ENCODE measurements at regions not wholly inside any gene's neighbourhood (a gene's known extent, or its start where the extent isn't known, plus 50 kb on each side); places are given as distances from the start of the nearest gene placed in this dataset.
"Not testable (repeated sequence)": the region's sequence is repeated elsewhere in the genome, so short reads cannot be mapped to it uniquely, and the experiment has no call there.

DNA sequence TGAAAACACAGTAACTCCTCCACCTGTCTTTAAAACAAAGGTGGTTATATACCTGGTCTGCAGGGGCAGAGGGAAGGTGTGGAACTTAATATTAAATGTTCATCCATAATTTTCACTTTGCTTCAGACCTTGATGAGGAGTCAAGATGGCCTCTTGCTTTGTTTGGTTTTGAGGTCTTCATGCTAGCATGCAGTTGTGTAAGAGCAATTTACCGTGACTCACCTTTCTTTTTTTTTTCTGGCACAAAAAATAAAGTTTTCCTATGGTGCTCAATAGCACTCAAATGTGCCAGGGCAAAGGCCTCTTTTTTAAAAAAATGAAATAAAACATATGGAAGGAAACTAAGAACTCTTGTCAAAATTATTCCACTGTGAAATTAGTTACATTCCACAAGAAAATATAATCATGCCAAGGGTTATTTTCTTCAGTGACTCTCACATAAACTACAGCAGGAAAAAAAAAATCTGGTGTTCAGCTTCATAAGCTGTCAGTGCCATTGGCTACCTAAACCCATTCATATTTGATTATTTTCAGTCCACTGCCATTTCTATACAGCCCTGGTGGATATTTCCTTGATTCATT, 128.2 kb downstream of the SLC7A11 start:
- FAIRE-seq, result no peak

DNA sequence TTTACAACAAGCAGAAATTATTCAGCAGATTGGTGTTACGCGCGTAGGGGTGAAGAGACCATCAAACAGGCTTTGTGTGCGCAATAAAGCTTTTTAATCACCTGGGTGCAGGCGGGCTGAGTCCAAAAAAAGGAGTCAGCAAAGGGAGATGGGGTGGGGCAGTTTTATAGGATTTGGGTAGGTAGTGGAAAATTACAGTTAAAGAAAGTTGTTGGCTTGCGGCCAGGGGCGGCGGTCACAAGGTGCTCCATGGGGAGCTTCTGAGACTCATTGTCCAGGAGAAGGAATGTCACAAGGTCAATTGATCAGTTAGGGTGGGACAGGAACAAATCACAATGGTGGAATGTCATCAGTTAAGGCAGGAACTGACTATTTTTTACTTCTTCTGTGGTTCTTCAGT, 129.3 kb downstream of the SLC7A11 start:
- not testable (repeated sequence) for FAIRE-seq

DNA sequence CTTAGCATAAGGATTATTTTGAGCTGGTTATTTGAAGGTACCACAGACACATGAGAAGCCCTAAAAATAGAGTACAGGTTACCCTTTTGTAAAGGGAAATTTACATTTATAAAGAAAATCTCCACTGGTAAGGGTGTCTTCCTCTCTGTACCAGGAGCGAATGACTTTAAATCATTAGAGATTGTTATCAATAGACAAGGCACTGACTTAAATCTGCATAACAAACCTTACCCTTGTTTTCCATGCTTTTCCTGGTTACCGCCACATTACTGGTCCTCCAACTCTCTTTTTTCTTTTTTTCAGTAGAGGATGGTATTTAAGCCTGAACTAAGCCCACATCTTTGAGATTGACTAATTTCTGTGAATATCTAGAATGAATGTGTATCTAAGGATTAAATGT, 129.8 kb downstream of the SLC7A11 start:
- no peak for FAIRE-seq

DNA sequence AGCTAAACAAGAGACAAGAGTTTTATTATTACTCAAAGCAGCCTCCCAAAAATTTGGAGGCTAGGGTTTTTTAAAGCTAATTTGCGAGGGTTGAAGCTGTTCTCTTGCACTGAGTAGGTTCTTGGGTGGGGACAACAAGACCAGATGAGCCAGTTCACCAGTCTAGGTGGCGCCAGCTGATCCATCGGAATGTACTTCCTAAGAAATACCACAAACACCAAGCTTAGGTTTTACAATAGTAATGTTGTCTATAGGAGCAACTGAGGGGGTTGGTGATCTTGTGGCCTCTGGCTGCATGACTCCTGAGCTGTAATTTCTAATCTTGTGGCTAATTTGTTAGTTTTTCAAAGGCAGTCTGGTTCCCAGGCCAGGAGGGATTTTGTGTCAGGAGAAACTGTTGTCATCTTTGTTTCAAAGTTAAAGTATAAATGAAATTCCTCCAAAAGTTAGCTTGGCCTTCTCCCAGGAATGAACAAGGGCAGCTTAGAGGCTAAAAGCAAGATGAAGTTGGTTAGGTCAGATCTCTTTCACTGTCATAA, 130.6 kb downstream of the SLC7A11 start:
- FAIRE-seq, result no peak

DNA sequence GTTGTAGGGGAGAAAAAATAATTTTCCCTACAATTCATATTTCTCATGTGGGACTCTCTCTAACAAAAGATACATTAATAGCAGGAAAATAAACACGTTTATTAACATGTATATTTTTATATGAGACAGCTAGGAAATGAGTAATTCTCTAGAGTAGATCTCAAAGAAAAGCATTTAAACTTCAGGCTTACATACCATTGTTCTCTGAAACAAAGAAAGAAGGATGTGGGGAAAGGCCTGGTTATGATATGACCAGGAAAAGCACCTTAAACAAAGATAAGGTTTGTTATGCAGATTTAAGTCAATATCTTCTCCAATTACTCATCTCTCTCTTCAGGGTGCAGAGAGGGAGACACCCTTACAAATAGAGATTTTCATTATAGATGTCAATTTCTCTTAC, 131.3 kb downstream of the SLC7A11 start:
- no peak for FAIRE-seq

DNA sequence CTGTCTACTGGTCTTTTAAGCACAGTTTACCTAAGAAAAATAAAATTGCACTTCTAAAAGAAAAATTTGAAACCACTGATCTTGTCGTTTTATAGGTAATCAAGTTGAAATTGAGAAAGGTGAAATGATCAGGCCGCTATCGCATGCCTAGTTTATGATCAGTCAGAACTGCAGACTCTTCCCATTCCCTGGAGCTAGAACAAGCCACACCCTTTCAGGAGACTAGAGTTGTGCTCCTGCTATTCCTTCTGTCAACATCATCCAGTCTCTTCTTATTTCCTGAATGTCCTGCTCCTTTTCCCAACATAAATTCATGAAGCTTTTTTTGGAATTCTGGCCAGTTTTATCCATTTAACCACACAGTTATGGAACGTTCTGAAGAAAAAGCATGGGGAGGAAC, 135.1 kb downstream of the SLC7A11 start:
- FAIRE-seq, result no peak

DNA sequence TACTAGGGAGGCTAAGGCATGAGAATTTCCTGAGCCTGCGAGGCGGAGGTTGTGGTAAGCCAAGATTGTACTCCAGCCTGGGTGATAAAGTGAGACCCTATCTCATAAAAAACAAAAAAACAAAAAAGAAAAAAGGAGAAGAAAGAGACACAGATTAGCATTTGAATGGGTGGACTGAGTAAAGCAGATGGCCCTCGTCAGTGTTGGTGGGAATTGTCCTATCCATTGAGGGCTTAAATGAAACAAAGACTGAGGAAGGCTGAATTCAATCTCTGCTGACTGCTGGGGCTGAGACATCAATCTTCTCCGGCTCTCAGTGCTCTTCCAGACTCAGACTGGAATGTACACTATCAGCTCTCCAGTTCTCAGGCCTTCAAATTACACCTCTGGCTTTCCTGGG, 136.8 kb downstream of the SLC7A11 start:
- FAIRE-seq, result no peak

DNA sequence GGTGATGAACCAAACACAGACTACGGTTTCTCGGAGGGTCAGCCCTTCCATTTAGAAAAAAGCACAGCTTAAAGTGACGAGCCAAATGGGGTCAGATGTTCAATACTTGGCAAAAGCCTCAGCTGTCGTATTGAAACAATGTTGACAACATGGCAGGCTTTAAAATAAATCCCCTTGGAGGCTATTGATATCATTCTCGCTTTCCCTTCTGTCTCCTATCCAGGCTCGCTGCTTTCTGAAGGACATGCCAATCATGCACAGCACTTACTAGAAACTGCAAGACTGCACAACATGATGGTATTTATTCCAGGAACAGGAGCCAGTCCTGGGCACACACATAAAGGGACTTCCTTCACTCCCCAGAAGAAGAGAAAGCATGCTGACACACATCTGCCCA, 137.9 kb downstream of the SLC7A11 start:
- FAIRE-seq, result no peak

DNA sequence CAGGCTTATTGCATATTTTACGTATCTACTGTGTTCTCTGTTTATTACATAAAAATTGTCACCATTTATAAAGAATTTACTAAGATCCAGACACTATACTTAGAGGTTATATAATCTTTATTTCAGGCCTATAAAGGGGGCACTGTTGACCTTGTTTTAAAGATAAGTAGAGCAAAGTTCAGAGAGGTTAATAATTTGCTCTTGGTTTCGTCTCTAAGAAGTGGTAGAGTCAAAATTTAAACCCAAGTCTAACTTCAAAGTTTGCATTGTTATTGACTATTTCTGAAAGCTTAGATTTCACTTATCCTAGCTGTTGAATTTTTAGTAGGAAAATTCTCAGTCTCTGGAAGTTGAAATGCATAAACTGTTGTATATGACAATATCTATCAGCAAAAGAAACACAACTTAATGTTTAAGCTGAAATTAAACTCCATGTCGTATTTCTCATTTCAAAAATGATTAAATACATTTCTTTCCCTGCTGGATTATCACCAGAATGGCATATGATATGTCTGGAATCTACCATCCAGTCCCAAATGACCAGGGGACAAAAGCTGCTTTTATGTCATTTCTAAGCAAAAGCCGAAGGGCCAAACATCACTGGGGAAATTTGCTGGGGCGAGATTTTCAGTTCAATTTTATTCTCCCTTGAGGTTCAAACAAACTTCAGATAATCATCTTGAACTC, 138.4 kb downstream of the SLC7A11 start:
- FAIRE-seq, result peak; percentile 41

DNA sequence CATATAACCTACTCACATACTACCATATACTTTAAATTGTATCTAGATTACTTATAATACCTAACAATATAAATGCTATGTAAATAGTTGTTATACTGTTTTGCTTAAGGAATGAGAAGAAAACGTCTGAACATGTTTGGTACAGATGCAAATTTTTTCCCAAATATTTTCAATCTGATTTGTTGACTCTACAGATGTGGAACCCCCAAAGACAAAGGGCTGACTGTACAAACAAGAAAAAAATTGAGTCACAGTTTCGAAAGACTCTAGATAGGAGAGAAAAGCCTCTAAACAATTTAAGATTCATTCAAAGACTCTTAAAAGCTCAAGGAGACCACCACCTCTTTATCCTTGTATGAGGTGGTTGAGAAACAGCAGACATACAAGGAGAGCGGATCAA, 142.8 kb downstream of the SLC7A11 start:
- no peak for FAIRE-seq

DNA sequence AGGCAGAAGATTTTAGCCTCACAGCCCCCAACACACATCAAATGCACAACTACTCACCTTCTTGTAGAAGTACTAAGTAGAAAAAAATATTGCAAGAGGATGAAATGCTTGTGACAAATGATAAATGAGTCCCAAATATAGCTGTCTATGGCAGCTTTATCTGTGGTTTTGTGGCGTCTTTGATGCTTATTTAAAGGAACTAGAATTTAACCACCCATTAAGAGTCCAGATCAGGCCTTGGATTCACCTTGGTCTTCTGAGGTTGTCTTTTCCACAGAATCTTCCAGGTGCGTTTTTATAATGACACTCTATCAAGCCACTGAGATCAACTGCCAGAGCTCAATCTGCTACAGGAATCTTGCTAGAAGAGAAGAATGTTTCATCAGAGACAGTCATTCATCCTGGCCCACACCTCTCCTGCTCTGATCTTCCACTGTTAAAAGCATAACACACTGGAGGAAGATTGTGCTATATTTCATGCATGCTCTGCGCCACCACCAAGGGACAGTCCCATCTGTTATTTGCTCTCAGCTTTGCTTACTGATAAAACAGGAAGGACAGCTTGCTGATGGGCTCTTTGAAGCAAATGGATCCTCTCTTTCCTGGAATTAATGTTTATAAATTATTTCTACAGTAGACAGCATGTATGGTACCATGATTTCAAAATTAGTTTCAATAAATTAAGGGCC, 144.1 kb downstream of the SLC7A11 start:
- no peak for FAIRE-seq

DNA sequence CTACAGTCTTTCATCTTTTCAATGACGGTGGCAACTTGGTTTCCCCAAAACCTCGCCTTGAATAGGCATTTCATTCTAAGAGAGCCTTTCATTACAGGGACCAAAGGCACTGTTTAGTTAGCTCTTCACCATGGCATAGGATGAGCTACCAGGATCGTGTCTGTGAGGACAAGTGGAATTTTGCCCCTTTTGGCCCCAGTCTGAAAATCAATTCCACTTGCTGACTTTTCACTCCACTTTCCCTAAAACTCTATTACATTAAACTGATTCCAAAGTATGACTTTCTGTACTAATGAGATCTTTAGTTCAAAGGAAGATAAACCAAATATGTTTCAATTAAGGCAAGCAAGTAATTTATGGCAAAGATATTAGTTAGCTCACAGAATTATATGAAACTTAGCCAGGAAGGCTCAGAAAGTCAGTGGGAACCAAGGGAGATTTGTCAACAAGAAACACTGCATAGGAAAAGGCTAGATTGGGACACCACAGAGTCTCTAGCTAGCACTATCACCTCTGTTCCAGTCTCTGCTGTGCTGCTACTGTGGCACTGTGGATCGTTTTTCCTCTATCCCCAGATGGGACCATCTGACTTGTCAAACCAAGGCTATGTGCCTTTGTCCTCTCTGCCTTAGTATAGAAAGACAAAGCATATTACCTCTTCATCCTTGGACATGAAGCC, 145.6 kb downstream of the SLC7A11 start:
- FAIRE-seq, result no peak

DNA sequence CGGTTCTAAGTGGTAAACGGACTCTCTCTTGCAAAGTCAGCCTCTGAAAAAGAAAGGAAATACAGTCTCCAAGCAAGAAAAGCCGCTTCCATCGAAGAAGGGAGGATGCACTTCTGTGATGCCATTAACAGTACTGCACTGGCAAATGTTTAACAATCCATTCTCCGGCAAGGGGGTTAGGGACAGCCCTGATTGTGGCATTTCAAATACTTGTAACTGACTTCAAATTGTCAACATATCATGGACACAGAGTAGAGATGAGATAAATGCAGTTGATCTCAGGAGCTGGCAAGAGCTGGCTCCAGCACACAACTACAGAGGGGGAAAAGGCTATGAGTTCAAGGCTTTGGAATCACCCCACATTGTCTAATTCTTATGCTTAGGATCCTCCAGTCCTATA, 146.8 kb downstream of the SLC7A11 start:
- FAIRE-seq, result no peak

DNA sequence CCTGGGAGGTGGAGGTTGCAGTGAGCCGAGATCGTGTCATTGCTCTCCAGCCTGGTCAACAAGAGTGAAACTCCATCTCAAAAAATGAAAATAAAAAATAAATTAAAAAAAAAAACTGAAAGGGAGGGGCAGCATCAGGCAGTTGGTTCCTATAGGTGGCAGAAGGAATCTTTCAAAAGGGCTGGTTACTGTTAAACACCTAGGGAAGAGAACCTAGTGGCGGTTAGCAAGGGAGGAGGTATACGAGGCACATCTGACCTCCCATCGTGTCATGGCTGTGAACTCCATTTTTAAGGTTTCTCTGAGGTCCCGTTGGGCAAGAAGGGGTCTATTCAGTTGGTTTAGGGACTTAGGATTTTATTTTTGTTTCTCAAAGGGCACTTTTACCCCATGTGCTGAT, 150.1 kb downstream of the SLC7A11 start:
- FAIRE-seq, result no peak

DNA sequence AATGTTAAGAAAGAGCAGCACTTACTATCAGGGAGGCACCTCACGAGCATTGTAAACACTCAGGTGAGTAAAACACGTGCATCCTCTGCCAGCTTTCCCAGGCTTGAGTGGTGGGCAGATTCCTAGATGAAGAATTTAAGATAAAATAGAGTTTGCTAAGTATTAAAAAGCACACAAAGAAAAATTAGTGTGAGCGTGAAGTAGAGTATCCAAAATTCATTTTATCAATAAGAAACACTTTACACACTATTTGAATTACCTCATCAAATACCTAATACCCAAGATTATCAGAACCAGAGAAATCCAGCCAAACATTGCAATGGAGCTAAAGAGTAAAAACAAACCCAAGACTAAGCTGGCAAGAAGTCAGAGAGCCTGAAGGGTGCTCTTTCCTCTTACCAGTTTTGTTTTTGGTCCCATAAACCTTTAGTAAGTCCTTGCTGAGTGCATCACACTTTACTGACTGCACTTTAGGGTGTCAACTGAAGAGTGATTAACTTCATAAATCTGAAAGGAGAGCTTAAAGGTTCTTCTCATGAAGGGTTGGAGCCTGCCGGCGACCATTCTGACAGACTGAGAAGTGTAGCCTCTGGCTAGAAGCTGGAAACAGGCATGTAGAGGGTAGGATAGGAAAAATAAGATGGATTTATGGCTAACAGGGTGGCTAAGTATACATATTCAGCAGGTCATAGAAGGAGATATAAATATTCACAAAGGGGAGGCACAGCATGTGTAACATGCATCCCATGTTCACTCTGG, 151.1 kb downstream of the SLC7A11 start:
- FAIRE-seq, result no peak

DNA sequence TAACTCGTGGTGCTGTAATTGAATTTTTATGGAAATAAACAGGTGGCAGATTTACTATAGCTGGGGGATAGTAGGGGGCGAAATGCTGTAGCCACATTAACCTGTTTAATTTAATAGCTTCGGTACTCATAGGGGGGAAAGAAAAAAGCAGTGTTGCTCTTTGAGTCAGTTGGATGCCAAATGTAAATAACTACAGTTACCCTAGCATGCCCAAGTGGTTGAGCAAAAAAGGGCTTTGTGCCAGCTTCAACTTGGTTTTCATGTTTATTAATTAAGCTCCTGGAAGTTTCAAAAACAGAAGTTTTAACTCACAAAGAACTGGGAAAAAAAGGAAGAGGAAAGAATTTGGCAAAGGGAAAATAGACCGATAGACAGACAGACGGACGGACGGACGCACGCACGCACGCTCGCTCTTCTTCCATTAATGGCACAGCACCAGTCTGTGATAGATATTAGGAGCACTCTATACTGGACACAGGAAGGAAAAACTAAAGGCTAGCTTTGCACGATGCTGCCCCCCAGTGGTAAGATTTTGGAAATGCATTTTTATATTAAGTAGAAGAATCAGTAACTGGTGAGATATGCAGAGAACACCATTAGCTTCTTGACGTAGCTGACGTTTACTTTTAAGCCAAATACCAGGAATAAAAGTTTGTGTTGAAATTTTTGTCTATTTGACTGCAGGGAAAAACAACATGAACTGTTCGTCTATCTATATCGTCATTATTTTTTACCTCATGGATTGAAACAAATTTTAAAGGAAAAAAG, 151.8 kb downstream of the SLC7A11 start:
- FAIRE-seq, result no peak

DNA sequence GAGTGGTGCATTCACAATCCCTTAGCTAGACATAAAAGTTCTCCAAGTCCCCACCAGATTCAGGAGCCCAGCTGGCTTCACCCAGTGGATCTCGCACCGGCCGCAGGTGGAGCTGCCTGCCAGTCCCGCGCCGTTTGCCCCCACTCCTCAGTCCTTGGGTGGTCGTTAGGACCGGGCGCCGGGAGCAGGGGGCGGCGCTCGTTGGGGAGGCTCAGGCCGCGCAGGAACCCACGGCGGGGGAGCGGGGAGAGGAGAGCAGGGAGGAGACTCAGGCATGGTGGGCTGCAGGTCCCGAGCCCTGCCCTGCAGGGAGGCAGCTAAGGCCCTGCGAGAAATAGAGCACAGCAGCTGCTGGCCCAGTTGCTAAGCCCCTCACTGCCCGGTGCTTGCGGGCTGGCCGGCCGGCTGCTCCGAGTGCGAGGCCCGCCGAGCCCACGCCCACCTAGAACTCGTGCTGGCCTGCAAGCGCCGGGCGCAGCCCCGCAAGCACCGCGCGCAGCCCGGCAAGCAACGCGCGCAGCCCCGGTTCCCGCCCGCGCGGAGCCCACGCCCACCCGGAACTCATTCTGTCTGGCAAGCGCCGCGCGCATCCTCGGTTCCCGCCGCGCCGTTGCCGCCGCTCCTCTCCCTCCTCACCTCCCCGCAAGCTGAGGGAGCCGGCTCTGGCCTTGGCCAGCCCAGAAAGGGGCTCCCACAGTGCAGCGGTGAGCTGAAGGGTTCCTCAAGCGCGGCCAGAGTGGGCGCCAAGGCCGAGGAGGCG, 153.5 kb downstream of the SLC7A11 start:
- FAIRE-seq, result no peak

DNA sequence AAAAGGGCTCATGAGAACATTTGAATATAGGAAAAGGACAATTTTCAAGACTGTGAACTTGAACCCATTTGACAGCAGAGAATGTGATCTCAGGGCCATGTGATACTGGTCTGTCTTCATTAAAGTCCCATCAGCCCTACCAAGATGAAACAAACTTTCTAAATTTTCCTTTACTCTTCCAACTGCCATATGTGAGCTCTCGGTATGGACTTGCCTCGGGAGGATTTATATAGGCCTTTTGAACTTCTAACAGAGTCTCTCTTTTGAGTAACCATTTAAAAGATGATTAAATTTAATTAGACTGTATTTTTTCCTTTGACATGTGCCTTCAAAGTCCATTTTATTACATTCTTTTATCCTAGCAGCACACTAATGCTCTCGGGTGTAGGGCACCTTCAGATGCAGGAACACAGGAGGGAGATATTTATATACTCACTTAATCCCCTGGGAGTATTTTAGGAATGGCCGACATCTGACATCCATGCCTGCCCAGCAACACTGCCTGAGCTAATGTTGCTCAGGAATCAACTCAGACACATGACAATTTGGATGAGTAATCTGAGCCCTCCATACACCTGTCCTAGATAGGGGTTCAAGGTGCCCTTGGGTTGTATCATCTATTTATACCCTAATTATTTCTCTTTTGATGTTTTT, 155.0 kb downstream of the SLC7A11 start:
- FAIRE-seq, result no peak

DNA sequence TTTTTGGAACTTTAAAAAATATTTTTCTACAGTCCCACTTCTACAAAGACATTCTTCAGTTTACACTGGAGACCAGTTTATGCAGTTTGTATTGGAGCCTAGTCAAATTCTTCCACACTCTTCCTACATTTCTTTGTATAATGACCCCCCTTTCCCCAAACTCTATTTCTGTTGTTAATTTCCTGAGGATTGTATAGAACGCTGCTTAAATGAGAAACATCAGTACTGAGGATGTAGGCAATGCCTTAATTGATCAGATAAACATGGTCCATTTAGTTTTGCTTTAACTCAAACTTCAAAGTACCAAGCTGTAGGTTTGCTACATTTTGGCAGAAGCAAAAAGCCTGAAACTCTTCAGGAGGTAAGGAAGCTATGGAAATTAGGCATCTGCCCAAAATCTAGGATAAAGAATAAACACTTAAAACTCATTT, 155.5 kb downstream of the SLC7A11 start:
- no peak for FAIRE-seq

DNA sequence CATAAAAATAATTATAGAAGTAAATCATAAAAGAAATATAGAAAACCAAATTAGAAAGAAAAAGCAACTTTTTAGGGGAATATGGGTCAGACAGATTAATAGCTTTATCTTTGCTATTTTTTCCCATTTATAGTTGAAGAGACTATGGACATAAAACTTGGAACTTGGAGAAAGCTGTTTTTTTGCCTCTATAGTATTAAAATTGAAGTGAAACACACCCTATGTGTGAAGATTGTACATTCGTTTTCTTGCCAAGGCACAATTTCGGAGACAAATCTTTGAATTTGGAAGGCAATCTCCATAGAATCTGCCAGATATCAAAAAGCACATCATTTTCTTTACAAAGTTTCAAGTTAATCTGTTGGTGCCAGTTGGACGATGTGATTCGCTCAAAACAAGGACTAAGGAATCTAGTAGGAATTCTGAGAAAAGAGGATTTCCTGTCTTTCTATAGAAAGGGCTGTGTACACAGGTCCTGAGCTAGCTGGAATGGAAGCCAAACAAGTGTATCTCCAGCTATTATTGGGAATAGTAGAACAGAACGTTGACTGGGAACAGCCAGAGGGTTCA, 156.3 kb downstream of the SLC7A11 start:
- no peak for FAIRE-seq
